Stimulated activated CD8-positive, alpha-beta memory T cell treated with anti-CD3 and anti-CD28 coated beads, Interleukin-15, amount 100 ng/mL, for 1 hour (primary cell): ENCODE measurements at regions not wholly inside any gene's neighbourhood (a gene's known extent, or its start where the extent isn't known, plus 50 kb on each side); places are given as distances from the start of the nearest gene placed in this dataset.

Source experiments
- DNase-seq: peaks from one replicate; pipeline ENCODE4 v3.0.0-alpha.2; 2020; ENCODE audit warnings: low read depth

DNA sequence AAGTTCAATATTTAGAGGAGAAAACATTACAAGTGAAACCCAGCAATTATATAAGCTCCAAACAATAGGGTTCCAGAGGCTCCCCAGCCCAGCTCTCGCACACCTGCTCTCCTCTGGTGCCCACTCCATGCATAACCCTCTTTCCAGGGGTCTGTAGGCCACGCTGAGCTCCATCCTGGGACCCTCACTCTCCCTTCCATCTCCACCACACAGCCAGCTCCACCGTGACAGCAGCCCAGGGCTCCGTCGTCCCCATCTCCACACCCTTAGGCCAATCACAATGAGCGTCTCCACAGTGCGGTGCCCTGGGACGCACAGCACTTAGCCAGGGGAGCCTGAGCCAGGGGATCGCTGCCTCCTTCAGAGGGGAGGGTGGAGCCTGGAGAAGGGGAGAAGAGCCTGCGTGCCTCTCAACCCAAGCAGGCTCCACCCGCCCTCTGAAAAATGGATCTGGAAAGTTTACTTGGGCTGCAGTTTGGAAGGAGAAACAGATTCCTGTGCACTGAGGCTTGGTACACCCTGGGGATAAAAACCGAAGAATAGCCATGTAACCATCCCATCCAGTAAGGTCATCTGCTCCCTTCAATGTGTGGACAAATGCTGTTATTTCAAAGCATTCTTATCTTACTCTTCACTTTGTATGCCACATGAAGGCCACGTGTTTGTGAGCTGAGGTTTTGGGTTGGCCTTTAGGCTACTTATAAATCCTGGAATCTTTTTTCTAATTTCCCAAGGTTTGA is 72.4 kb upstream of the GGTLC1 start:
- no peak for DNase-seq

DNA sequence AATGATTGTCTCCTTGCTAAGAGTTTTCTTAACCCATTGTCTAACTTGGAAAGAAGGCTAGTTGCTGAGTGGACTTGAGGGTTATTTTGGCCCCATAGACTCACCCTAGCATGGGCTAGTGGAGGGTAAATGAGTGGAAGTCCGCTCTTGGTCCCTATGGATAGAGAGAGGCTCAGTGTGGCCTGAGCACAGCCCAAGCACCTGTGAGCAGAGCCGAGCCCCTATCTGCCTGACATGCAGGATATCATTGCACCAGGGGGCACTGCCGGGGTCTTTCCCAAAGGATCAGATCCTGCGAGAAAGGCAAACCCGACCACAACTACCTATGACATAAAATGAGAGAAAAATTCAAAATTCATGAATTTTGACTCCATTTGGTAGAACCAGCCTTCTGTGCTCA is 70.6 kb upstream of the GGTLC1 start:
- no peak for DNase-seq

DNA sequence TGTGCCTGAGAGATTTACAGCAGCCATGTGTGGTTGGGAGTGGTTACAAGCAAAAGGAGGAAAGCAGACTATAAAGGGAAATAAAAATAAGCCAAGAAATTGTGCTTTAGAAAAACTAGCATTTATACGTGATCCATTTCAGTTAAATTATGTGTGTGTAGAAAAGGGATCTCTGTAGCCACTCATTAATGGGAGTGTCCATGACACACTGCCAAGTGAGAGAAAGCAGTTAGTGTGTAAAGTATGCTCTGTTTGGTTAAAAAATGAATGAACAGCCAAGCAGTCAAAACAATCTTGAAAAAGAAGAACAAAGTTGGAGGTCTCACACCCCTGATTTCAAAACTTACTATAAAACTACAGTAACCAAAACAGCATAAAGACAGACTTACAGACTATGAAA is 67.9 kb upstream of the GGTLC1 start:
- no peak for DNase-seq

DNA sequence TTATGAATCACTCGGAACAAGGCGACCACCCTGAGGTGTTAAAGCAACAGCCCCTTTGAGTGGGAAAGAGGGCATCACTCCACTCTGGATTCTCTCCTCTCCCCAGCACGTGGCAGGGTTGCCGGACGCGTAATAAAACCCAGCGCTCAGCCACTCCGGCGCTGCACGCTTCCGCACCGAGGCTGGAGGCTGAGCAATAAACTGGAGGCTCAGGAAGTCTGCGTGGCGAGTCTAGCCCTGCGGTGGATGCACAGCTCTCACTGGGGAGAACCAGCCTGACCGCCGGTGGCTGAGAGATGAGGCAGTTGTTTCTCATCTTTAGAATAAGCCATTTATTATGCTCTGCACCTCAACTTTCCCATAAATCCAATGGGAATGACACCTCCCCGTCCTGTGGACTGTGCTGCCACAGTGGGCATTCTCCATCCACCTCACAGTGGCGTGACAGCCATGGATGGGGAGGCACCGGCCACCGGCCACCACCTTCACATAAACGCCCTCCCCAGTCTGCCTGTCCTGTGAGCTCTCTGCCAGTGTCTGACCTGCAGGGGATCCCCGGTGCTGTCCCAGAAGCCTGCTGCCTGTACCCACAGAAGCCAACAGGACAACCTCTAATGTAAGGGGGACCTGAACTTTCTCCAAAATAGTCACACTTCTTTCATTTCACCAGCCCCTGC is 64.2 kb upstream of the GGTLC1 start:
- no peak for DNase-seq

DNA sequence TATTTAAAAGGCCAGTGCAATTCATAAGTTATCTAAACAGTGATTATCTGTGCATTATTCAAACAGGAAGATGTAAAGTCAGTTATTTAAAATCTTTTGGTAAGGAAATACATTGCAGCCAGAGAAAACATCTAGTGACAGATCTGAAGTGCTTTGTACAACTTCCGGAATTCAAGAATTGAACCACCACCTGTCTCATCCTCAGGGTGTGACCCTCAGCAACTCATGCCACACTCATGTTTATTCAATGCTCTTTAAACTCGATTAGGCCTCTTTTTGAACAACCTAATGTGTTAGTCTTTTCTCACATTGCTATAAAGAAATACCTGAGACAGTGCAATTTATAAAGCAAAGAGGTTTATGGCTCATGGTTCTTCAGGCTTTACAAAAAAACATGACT is 62.6 kb upstream of the GGTLC1 start:
- DNase-seq, result no peak

DNA sequence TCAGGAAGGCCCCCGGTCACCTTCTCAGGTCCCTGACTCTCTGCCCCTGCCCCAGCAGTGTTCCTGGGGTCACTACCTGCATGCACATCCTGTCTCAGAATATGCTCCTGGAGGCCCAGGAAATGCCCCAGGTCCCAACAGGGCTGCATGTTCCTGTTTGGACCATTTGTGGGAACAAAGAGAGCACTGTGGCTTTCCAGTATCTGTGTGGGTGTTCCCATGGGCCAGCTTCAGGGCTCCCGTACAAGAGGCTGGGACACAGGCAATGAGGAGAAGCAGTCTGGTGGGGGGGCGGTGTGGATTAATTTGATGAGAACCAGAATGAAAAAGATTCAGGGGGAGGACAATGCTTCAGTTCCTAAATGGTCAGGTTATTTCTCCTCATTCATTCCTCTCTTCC is 61.5 kb upstream of the GGTLC1 start:
- no peak for DNase-seq

DNA sequence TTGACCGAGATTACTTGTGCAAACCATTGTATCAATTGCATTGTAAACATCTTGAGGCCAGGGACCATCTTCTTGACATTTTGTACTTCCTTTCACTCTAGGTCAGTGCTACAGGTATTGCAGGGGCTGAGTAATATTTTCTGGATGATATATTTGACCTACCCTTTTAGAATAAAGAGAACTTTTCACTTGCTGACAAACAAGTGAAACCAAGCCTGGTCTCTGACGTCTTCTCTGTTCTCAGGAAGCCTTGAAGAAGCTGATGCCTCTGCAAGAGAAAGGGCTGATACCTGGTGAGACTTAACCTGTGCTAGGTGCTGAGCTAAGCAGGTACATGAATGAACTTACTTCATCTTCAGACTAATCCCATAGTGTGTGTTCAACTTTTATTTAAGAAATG is 60.5 kb upstream of the GGTLC1 start:
- no peak for DNase-seq

DNA sequence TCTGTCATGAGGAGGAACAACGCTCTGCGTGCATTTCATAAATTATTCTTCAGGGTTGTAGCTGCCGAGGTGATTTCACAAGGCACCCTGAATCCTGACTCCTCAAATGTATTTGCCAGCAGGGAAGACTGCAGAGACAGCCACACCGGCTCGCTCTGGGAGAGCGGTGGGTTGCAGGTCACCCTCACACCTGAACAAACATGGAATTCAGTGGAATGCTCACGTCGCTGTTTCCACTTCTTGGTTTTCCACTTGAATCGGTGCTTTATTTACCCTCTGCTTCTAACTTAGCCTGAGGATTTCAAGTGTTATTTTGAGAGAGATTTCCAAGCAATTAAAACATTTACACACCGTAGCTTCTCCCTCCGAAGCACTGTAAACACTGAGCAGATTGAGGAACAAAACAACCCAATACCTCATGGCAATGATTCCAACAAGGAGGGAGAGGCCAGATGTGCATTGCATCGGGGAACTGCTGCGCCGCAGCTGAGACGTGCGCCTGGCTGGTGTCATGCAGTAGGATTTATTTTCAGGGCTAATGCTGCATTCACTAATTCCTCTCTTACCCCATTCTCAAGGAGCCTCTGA is 59.5 kb upstream of the GGTLC1 start:
- DNase-seq, result no peak

DNA sequence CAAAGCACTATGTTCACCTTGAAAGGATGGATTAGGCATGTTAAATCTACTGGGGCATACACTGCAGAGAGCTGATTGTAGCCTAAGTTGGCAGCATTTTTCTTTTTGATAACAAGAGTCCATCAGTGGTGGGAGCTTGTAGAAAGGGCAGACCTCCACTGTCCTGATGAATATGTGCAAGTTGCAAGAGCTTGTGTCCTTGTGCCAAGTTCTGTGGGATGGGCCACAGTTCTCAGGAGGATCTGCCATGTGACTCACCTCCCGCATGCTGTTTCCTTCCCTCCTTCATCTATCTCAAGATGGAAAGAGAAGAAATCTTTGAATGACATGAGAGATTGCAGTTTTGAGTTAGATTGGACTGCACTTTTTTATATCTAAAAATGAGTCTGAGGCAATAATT is 58.3 kb upstream of the GGTLC1 start:
- DNase-seq, result no peak

DNA sequence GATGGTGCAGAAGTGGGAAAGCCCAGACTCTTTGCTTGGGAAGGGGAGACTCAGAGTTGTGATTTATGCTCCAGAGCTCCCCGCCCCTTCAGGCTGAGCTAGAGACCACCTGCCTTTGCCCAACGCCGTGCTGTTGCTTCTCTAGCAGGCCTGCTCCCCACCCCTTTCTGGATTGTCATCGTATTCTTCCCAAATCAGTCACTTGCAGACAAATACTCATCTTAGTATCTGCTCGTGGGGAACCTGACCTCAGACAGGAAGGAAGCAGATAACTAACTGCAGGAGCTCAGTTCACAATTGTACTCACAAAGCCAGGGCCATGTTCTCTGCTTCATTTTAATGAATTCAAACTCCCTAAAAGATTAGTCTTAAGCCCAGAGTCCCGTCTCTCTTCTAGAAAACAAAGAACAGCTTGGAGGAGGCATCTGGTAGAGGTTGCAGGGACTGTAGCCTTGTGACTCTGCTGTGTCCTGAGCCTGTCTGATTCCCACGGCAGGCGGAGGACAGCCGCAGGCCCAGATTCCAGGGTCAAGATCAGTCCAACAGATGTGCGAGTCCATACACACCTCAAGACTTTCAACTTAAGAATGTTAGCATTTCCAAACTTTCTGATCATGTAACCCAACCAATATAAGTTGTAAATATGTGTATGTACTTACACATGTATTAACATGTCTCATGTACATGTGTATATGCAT is 57.2 kb upstream of the GGTLC1 start:
- DNase-seq, result no peak

DNA sequence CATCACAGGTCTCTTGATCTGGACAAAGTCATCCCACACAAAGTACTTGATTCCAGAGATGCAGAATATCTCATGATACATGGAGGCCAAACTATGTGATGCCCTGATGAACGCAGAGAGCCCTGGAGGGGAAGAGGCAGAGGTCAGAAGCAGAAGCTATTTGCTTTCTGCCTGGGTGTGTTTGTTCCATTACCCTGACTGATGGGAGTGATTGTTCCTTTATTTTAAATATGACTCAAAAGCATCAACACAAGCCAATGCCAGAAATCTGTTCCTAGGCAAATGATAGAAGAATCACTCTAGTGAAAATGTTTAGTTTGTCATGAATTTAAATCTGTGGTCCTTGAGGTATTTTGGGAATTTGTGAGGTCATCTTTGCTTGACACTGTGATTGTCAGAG is 54.7 kb upstream of the GGTLC1 start:
- DNase-seq, result no peak

DNA sequence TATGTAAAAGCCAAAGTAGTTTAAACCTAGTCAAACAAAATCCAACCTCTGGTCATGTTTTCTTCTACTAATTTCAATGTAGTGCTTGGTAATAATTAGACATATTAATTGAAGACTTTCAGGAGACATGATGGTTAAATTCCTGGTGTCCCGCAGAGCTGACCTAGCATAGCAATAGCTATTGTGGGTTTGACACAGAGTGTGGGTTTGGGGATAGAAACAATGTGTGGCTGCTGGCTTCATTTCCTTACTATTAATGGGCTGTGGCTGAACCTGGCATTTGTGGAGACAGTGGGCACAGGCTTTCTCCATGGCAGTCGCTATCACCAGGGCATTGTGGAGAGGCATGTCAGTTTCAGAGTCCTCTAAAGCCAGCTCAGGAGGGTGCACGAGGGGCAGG is 54.1 kb upstream of the GGTLC1 start:
- no peak for DNase-seq

DNA sequence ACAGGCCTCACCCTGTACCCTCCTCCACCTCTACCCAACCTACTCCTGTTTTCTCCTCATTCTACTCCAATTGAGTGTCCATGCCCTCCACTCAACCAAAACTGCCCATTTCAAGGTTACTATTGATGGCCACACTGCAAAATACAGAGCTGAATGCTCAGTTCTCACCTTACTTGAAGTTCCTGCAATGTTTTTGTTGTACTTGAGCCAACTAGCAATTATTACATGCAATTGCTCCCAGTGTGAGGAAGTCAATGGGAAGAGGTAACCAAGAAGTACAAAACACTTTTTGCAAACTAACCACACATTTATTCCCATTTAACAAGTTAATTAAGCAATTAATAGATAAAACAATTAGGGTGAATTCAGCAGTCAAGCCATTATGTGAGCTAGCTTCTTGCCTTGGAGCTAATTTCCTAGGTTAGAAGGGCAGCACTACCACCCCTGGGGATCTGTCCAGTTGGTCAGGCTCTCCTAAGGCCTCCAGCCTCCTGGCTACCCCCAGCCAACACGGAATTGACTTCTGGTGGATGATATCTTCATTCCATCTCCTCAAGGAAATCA is 52.4 kb upstream of the GGTLC1 start:
- DNase-seq, result no peak

DNA sequence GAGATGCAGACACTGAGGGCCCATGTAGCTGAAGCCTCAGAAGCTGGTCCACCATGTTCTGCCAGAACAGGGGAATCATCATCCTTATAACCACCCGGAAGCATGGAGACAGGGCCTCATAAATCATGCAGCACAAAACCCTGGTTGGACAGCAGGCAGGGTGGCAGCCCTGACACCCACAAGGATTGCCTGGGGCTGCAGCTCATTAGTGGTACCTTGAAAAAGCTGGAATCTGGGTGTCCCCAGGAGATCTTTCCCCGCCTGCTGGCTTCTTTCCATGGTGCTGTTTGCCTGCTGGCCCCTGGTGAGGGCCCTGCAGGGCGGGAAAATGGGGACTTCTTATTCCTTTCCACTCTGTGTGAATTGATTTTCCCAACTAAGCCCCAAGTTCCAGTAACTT is 50.6 kb upstream of the GGTLC1 start:
- no peak for DNase-seq
